HG03469 (cell line): ENCODE measurements at regions not wholly inside any gene's neighbourhood (a gene's known extent, or its start where the extent isn't known, plus 50 kb on each side); places are given as distances from the start of the nearest gene placed in this dataset.

ENCODE experiments used
- ATAC-seq: cut with Tn5 transposase; IDR thresholded peaks from one replicate; pipeline ENCODE4 v1.9.1; 2021; ENCODE audit warnings: mild to moderate bottlenecking, moderate library complexity, moderate number of reproducible peaks; ENCODE audit not compliant: unreplicated experiment

DNA sequence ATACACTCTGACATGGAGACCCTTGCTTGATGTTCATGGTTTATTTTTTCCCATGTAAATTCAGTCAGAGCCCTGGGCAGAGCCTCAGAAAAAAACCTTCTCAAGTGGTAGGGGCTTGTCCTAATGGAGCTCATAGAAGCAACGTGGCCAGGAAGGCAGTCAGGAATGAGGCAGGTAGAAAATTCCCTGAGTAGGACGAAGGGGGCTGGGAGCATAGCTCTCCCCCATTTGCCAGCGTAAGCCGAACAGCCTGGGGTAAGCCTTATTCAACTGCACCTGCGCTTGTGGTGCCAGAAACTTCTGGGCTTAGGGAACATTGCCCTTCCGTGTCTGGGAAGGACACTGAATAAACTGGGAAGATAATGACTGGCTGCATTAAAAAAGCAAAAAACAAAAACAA, 238.5 kb upstream of the ROPN1 start:
- ATAC-seq: no peak

DNA sequence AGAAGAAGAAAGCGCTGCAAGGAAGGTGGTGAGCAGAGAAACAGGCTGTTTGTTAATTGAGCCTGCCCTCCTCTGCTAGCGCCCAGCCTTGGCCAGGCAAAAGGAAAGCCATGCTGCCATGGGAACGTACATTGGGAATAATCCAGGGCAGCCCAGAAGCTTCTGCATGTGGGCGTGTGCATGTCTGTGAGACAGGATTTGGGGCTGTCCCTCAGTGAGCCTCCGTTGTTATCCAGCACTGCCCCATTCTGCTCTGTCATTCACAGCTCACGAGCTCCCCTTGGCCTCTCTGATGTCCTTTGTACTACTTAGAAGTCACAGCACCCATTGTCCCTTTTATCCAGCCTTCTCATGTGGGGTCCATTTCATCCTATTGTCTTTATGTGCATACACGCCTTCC, 239.1 kb upstream of the ROPN1 start:
- no peak for ATAC-seq

DNA sequence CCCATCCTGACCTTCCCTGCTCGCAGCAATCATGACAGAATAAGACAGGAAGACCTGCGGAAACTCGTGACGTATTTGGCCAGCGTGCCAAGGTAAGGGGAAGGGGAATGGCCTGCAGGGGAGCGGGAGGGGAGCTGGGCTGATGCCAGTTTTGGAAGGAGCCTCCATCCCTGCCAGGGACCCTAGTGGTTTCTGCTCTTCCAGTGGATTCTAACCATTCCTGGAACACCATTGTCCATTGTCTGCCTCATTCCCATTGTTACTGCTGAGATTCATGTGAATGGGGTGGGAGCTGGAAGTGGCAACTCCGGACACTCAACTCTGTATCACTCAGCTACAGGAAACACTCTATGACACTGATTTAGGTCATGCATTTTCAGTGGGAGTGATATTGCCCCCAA, 242.9 kb upstream of the ROPN1 start:
- no peak for ATAC-seq

DNA sequence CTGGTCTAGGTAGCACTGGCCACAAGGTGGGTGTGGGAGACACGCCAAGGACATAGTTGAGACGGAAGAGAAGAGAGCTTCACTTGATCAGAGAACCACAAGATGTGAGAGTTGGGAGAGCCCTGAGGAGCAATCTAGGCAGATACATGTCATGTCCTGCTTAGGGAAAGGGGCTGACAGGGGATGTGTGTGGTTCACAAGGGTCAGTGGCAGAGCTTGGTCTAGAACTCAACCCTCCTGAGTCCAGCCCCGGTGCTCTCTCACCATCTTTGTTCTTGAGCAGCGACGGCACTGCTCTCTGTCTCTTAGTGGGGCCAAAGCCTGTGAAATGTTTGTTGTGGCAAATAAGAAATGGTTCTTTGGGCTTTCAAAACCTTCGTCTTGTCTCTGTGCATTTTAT, 243.5 kb upstream of the ROPN1 start:
- no peak for ATAC-seq

DNA sequence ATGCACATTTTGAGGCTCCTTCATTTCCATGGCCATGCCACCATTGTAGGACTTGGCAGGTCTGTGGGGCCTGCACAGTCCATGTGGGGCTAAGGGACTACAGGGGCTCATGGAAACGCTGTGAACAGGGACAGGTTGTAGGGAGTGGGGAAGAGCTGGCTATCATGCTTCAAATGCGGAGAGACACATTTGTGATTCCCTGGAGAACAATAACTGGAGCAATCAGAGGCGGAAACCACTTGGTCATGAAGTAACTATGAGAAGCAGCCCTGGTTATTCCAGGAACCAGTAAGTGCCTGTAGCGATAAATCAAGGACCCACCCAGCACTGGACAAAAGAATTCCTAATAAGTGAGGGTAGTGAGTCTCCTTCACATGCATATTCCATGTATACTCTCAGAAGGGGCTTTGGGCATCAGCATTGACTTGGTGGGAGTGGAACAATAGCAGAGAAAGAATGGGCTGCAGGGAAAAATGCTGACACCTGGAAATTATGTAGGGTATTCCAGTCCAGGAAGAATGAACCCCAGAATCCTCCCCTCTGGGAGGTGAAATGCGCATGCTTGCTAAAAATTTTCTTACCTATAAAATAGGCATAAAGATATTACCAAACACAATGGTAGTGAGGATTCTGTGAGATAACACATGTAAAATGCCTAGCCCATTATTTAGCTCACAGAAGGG, 251.4 kb upstream of the ROPN1 start:
- no peak for ATAC-seq

DNA sequence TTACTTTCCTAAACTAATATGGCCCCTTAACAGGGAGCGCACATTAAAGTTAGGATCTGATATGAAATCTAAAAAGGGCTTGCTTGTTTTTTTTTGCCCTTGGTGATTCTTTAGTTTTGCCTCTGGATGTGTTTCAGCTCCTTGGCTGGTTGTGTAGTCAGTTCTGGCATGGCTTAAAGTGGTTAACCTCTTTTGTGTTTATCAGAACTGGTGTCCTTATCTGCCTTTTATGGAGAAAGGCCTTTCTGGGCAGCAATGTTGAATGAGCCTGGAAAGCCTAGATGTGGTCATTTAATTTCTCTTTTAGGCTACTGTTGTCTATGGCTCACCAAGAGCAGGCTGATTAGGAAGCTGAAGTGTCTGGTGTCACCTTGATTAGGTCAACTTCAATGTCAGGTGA, 254.5 kb upstream of the ROPN1 start:
- ATAC-seq: no peak

DNA sequence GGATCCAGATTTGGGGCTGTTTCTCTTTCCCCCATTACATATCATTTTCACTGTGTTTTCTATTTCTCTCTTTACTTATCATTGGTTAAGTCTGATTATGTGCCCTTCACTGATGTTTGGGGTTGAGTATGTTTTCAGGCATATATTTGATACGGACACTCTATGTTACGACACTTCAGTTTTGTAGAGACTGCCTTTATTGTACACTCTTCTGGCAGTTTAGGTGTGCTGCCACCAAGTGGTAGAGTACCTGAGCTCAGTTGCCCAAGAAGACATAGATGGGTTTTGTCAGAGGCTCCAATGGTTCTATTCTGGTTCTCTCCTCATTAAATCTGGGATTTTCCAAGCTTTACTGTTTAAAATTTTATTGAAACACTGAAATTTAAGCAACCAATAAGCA, 255.0 kb upstream of the ROPN1 start:
- ATAC-seq: no peak

DNA sequence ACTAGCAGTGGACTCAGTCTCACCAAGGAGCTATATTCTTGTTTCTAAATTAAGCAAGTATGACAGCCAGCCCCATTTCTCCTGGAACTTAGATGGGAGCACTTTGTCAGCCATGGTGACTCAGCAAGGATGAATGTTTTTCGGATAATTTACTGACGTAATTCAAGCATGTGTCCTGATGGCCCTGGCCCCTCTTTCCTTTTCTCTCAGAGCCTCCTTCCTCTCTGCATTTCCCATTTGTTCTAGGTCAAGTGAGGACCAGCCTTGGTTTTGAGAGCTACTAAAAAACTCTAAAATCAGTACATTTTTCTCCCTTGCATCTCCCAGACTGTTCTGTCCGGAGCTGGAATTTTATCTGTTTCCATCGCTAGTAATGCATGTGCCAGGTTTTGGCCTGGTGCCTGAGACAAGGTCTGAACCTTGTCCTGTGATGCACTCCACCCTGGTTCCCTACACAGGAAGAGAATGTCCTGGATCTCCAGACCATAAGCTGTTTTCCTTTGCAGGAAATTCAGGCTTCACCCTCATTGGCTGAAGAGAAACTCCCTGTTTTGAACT, 256.6 kb upstream of the ROPN1 start:
- ATAC-seq: no peak

DNA sequence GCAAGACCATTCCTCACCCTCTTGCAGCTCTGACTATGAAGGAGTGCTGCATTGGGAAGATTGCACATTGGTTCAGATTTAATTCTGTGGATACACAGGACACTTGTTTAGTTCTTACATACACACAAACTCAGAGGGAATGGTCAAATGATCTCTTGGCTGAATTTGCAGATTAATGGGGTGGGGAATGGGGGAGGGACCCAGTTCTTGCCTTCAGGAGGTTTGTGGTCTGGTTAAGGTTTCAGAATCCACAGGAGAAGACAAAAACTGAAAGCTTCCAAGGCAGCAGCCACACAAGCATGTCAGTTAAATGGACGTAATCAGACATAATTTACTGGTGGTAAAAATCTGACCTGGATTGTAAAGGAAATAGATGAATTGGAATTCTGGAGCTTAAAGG, 257.1 kb upstream of the ROPN1 start:
- no peak for ATAC-seq

DNA sequence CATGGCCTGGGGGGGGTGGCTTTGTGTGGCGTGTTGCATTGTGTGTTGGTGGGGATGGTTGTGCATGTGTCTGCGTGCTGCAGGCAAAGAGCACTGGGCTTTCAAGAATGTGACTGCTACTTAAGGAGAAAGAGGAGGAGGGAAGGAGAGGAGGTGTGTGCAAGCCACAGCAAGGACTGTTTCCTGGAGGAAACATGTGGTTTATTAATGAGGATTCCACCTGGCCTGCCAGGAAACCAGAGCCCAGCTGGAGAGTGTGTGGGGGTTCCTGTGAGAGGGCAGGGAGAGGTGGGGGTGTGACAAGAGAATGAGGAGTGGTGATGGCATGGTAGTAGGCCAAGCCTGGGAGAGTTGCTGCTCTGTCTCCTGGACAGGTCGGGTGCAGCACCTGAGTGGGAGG, 258.1 kb upstream of the ROPN1 start:
- ATAC-seq: no peak

DNA sequence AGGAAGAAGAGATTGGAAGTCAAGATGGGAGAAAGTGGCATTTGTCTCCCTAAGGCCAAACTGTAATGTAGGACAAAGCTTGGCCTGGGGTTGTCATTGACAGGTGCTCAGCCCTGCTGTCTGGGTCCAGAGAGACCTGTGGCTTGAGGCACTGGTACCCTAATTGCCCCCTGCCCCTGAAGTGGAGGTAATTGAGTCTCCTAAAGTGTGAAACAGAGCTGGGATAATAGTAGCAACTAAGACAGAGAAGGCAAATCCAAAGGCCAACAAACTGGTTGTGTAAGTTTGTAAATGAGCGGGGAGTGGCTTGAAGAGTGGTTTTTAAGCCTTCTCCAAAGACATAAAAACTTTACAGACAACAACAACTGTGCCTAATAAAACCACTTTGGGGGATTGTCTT, 264.2 kb upstream of the ROPN1 start:
- no peak for ATAC-seq

DNA sequence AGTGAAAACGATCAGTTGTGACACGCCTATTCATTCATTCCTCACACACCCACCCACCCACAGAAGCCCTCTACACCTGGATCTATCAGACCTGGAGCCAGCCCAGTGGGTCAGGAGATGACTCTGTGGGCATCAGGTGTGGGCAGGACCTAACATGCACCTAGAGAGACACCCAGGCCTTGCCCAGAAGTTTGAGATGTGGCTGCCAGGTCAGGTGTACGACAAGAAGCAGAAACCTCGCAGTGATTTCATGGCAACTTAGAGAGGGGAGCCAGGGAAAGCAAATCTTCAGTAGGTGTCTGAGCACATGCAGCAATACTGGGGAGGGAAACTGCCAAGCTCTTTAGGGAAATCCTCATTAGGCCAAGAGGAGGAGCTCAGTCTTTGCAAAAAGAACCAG, 264.7 kb upstream of the ROPN1 start:
- ATAC-seq: no peak

DNA sequence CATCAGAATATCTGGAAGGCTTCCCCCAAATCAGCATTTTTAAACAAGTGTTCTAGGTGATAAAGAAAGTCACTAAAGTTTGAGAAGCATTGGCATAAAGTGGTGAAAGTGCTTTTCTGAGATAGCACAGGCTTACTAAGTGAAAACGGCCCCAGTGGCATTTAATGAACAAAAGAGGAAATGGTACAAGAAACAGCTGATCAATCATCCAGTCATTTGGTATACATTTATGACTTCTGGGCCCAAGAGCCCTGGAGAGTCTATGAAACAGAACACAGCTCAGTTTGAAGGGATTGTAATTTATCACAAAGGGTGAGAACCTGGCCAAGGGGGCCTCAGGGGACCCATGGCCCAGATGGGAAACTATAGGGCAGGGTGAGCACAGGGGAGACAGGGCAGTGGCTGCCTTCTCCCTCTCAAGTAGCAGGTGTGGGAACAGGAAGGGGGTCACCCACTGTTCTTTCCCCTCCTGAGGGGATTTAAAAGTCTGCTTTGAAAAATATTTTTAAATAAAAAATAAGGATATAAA, 265.5 kb upstream of the ROPN1 start:
- no peak for ATAC-seq

DNA sequence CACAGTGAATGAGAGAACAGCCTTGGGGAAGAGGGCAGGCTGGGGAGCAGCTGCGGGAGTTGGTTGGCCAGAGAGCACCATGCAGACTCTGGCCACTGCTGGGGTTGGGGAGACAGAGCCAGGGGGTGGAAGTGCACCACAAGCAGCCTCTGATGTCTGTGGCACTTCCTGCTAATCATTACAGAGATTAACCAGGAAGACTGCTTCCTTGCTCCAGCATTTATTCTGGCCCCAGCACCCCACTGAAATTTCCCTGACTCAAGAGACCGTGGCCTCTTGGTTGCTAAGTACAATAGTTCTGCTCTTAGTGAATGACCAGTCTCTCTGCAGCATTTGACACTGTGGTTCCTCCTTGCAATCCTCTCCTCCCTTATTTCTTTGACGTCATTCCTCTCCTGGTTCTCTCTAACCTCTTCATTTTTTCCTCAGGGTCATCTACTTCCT, 266.2 kb upstream of the ROPN1 start:
- ATAC-seq: no peak

DNA sequence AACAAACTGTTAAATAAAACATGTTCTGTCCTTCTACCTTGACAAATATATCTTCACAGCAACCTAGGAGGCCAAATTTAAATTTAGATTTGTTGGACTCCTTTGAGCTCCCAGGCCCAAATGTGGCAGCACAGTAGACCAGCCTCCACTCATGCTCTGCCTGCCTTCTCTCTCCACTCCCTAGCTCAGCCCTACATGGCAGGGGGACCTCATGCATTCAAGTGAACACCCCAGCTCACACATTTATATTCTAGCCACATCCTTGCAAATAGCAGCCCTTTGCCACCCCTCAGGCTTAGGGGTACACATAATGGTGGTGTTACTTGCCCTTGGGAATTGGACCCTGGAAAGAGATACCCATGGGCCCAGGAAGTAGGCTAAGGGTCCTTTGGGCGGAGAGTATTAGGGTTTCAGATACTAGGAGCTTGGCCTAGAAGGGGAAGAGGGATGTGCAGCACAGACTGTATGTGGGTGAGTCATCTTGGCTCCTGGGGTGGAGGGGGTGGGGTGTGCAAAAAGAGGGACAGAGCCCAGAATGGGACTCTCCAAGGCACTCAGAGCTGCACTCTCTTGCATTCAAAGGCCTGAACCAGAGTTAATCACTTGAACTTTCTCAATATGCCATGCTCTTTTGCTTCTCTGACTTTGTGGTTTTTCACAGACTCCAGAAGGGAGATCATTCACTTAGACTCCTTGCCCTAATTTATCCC, 268.4 kb upstream of the ROPN1 start:
- no peak for ATAC-seq

DNA sequence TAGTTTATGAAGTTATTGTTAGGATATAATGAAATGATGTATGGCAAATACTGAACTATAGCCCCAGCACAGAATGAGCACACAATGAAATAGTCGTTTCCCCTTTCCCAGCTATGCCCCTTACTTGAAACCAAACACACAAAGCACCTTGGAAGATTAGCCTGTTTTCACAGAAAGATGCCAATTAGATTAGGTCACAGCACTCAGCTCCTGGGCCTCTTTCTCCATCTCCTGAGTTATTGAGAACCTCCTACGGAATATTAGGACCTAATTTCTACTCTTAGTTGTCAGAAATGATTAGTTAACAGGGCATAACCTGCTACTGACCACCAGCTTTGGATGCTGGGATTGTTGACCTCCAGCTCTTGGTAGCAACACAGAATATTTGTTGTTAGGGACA, 269.4 kb upstream of the ROPN1 start:
- no peak for ATAC-seq

DNA sequence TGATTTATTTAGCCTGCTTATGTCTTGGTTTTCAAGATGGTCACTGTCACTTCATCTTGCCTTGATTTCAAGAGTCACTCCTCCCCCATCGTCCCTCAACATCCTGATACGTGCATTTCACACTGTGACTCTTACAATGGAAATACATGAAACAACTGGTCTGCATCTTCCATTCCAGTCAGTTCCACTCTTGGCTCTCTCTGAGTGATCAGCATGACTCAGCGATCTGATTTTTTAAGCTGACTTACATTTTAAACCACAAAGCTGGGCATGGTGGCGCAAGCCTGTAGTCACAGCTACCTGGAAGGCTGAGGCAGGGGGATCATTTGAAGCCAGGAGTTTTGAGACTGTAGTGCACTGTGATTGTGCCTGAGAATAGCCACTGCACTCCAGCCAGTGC, 271.2 kb upstream of the ROPN1 start:
- ATAC-seq: no peak

DNA sequence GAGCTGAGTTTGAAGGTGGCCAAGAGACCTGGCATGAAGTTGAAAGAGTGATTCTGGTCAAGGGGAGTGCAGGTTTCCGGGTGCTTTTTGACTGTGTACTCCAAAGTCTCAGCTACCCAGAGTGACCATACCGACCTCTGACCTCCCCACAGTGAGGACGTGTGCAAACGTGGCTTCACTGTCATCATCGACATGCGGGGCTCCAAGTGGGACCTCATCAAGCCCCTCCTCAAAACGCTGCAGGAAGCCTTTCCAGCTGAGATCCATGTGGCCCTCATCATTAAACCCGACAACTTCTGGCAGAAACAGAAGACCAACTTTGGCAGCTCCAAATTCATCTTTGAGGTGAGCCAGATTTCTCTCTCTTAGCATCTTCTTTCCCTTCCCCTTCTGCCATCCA, 272.4 kb upstream of the ROPN1 start:
- no peak for ATAC-seq

DNA sequence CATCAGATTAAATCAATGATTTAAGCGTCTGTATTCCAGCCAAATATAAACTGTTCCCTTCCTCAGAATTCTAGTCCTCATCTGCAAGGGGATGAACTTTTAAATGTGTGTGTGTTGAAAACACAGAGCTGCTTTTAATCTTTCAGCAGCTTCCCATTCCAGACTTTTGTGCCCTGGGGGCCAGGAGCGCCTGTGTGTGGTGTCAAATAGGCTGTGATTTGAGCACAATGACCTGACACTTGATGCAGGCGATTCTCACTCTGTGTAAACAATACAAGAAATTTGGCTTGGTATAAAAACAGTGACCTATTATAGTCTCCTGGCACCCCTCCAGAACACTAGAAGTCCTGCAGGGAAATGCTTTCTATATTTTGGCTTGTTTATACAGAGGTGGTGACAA, 274.6 kb upstream of the ROPN1 start:
- ATAC-seq: no peak

DNA sequence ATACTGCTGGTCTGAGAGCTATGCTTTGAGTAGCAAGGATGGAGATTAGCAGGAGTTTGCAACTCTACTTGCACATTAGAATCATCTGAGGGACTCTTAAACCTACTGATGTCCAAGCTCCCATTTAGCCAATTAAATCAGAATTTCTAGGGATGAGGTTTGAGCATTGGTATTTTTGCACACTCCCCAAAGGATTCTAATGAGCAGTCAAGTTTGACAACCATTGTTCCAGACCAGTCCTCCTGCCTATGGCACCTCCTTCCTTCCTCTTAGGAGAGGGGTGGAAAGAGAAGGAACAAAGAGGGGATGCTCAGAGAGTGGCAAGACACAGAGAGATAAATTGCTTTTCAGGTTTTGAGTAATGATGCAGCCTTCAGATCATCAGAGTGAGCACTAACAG, 275.5 kb upstream of the ROPN1 start:
- no peak for ATAC-seq

DNA sequence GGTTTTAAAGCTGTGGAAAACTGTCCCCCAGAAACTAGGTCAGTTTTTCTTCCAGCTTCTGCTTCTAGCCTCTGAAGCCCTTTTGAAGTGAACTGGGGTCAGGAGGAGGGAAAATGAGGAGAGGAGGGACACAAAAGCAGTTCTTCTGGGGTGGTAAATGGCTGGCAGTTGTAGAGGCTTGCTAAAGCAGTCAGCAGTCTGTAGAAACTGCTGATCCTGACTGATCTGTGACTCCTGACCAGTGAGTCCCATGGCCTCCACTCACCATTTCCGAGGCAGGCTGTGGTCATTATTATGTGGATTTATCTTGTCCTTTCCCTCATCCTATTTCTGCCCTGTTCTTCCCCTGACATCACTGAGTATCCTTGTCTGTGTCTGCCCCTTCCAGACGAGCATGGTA, 276.4 kb upstream of the ROPN1 start:
- no peak for ATAC-seq

DNA sequence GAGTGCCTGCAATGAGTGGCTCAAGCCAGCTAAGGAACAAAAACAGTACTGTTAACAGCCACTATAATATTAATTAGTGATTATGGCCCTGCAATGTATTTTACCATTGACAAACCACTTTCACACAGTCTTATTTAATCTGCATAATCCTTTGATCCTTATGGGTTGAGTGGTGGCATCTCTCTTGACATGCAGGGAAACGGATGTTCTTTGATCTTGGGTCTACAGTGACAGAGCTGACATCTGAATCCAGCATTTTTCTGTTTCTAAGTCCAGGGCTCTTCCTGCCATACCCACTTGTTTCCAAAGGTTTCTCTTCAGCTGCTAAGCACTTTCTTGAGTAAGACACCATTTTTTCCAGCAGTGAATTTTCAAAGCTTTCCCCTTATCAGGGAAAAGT, 277.7 kb upstream of the ROPN1 start:
- ATAC-seq: no peak
